HL-60 (cell line): ENCODE measurements at regions not wholly inside any gene's neighbourhood (a gene's known extent, or its start where the extent isn't known, plus 50 kb on each side); places are given as distances from the start of the nearest gene placed in this dataset.

Source experiments
- DNase-seq, 2 experiments: peaks; one replicate each; pipeline ENCODE4 v3.0.0-alpha.2; 2010 to 2020; ENCODE audit warnings: low read depth in 1 of 2, low spot score in 1 of 2
- H3K27ac ChIP-seq: fragments of 250-450 bp; sonication (Bioruptor Pico); replicated peaks from 2 replicates; pipeline ENCODE4 v1.5.1; 2020; ENCODE audit warnings: mild to moderate bottlenecking, moderate library complexity
- H3K27me3 ChIP-seq: fragments of 250-450 bp; sonication (Bioruptor Pico); 2 replicates; pipeline ENCODE4 v1.5.1; 2021; ENCODE audit warnings: mild to moderate bottlenecking, moderate library complexity; ENCODE audit not compliant: insufficient read depth, poor library complexity, severe bottlenecking
- H3K4me3 ChIP-seq: replicated peaks from 2 replicates; pipeline ENCODE4 v1.5.1; 2011; ENCODE audit warnings: mild to moderate bottlenecking, control low read depth, low read length; ENCODE audit not compliant: insufficient read depth
- GABPA ChIP-seq: IDR thresholded peaks from 2 replicates; pipeline ENCODE4 v1.6.1; 2012; ENCODE audit warnings: low read depth
- POLR2AphosphoS5 ChIP-seq: IDR thresholded peaks from 2 replicates; pipeline ENCODE4 v1.6.1; 2012; ENCODE audit warnings: low read depth
- REST ChIP-seq: IDR thresholded peaks from 2 replicates; pipeline ENCODE4 v1.6.1; 2012; ENCODE audit warnings: low read depth; ENCODE audit not compliant: insufficient replicate concordance
- SPI1 ChIP-seq: IDR thresholded peaks from 2 replicates; pipeline ENCODE4 v1.6.1; 2012; ENCODE audit warnings: low read depth, mild to moderate bottlenecking, borderline replicate concordance
- TF ChIP-seq, protein P1 (sequence below): IDR thresholded peaks from one replicate; pipeline ENCODE4 v1.5.1; 2011; ENCODE audit warnings: low read length, control low read depth, inconsistent platforms; ENCODE audit not compliant: insufficient read depth

DNA sequence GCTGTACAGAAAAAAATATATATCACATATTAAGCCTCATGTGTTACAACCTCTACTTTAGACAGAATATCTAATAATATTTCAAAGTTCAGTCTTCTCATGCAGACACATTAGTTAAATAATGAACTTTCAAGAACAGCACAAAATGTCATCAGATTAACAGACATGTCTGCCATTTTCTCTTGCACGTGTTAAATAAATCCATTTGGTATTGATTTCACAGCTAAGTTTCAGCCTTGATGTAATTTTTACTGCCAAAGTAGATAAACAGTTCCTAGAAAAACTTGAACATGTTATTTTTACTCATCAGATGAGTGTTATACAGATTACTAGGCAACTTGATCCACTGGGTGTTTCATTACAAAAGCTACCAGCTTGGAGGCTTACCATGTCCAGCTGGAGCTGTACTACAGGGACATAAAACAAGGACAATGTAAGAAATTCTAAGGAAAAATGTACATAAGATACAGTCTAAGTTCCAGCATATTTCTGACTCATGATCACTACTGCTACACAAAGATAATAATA is 290.7 kb upstream of the DDX18 start:
- no peak overlapping the region for H3K4me3 ChIP-seq
- DNase-seq, result no peak
- H3K27ac ChIP-seq, result no peak overlapping the region
- no peaks in the 10 kb centered on the region for H3K27me3 ChIP-seq
- no peak for TF ChIP-seq REST
- TF ChIP-seq, protein P1, sequence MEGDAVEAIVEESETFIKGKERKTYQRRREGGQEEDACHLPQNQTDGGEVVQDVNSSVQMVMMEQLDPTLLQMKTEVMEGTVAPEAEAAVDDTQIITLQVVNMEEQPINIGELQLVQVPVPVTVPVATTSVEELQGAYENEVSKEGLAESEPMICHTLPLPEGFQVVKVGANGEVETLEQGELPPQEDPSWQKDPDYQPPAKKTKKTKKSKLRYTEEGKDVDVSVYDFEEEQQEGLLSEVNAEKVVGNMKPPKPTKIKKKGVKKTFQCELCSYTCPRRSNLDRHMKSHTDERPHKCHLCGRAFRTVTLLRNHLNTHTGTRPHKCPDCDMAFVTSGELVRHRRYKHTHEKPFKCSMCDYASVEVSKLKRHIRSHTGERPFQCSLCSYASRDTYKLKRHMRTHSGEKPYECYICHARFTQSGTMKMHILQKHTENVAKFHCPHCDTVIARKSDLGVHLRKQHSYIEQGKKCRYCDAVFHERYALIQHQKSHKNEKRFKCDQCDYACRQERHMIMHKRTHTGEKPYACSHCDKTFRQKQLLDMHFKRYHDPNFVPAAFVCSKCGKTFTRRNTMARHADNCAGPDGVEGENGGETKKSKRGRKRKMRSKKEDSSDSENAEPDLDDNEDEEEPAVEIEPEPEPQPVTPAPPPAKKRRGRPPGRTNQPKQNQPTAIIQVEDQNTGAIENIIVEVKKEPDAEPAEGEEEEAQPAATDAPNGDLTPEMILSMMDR, result no peak
- no peak for TF ChIP-seq POLR2AphosphoS5
- no peak for TF ChIP-seq SPI1

DNA sequence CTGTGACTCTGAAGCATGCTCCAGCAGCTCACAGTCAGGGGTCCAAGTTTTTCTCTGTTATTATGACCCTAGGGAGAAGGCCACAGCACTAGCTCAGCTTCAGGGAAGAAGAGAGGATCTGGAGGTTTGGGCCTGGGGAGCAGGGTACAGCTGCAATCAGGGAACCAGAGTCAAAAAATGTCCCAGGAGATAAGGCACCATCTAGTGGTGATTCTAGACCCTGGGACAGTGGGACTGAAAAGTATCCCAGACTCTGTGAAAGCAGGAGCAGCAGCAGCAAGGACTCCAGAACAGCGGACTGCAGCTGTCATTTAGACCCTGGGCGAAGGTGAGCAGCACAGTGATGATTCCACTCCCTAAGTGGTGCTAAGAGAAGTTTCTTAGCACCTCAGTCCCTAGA is 278.4 kb upstream of the DDX18 start:
- Histone ChIP-seq H3K4me3 (no peak overlapping the region), H3K27me3 (no peaks in the 10 kb centered on the region), H3K27ac (no peak overlapping the region)
- no peak for DNase-seq
- TF ChIP-seq GABPA (no peak), REST (no peak)
- TF ChIP-seq, protein P1, result peak; percentile 35

DNA sequence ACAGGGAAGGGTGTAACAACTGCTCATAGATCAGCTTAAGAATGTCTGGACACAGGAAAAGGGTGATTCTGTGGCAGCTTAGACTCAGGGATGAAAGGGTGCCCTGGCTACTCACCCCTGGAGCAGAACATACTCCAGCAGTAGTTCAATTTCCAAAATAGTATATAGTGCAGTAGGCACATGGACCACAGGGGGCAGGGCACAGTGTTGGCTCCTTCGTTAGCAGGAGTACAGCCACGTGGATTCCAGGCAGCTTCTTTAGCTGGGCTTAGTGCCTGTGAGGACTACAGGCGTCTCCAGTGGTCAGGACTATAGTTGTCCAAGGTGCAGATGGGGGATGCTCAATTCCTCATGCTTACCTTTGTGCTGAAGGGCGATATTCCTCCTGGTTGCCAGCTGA is 277.5 kb upstream of the DDX18 start:
- H3K27ac ChIP-seq, result no peak overlapping the region
- H3K4me3 ChIP-seq, result no peak overlapping the region
- H3K27me3 ChIP-seq, result no peaks in the 10 kb centered on the region
- TF ChIP-seq SPI1 (no peak), REST (no peak), GABPA (no peak)
- TF ChIP-seq, protein P1, result no peak
- DNase-seq, result no peak
